Stimulated activated naive CD8-positive, alpha-beta T cell treated with anti-CD3 and anti-CD28 coated beads, Interleukin-15, Interleukin-2, amounts not matched to agents 100 U/mL and 50 U/mL, for 24 hours (primary cell): ENCODE measurements at regions not wholly inside any gene's neighbourhood (a gene's known extent, or its start where the extent isn't known, plus 50 kb on each side); places are given as distances from the start of the nearest gene placed in this dataset.

ENCODE experiments used
- ATAC-seq: fragments of 150-1000 bp; cut with Tn5 transposase; one replicate; pipeline ENCODE4 v1.10.0; 2021
- DNase-seq: peaks from one replicate; pipeline ENCODE4 v3.0.0; 2021

- ATAC-seq = no peak
- no peak for DNase-seq
Measured at GRCh38 chr16:6279286-6279685, 1053.4 kb upstream of the RBFOX1 start.

- ATAC-seq (no peak), DNase-seq (no peak)
Measured at GRCh38 chr16:6274351-6274750, 1058.3 kb upstream of the RBFOX1 start.

- DNase-seq (no peak), ATAC-seq (no peak)
Measured at GRCh38 chr16:6267682-6268081, 1065.0 kb upstream of the RBFOX1 start.

- no peak for ATAC-seq
- no peak for DNase-seq
Measured at GRCh38 chr16:6266703-6267102, 1065.9 kb upstream of the RBFOX1 start.

GRCh38 chr16:6265968-6266367 is 1066.7 kb upstream of the RBFOX1 start:
- ATAC-seq (no peak), DNase-seq (no peak)

- ATAC-seq (no peak), DNase-seq (no peak)
Measured at GRCh38 chr16:6258056-6258455, 1074.6 kb upstream of the RBFOX1 start.

GRCh38 chr16:6252541-6252940 is 1080.1 kb upstream of the RBFOX1 start:
- DNase-seq (no peak), ATAC-seq (no peak)

GRCh38 chr16:6250511-6250910 is 1082.1 kb upstream of the RBFOX1 start:
- ATAC-seq (no peak), DNase-seq (no peak)

GRCh38 chr16:6249863-6250262 is 1082.8 kb upstream of the RBFOX1 start:
- ATAC-seq (no peak), DNase-seq (no peak)

- ATAC-seq (no peak), DNase-seq (no peak)
Measured at GRCh38 chr16:6248199-6248598, 1084.4 kb upstream of the RBFOX1 start.

GRCh38 chr16:6247775-6248174 is 1084.9 kb upstream of the RBFOX1 start:
- ATAC-seq (no peak), DNase-seq (no peak)

- DNase-seq = no peak
- no peak for ATAC-seq
Measured at GRCh38 chr16:6247150-6247549, 1085.5 kb upstream of the RBFOX1 start.

- no peak for DNase-seq
- ATAC-seq = no peak
Measured at GRCh38 chr16:6246266-6246665, 1086.4 kb upstream of the RBFOX1 start.

GRCh38 chr16:6232056-6232455 is 1100.6 kb upstream of the RBFOX1 start:
- no peak for ATAC-seq

GRCh38 chr16:6231398-6231797 is 1101.2 kb upstream of the RBFOX1 start:
- DNase-seq (no peak), ATAC-seq (no peak)

More at GRCh38 chr16:6232056-6232455, 1100.6 kb upstream of the RBFOX1 start:
- DNase-seq = no peak

- no peak for DNase-seq
- no peak for ATAC-seq
Measured at GRCh38 chr16:6229186-6229585, 1103.5 kb upstream of the RBFOX1 start.

GRCh38 chr16:6218855-6219254 is 1113.8 kb upstream of the RBFOX1 start:
- DNase-seq = no peak
- no peak for ATAC-seq

GRCh38 chr16:6216836-6217235 is 1115.8 kb upstream of the RBFOX1 start:
- ATAC-seq = no peak
- DNase-seq = no peak

GRCh38 chr16:6211644-6212043 is 1114.0 kb upstream of the EEF2KMT start:
- DNase-seq (no peak), ATAC-seq (no peak)

- DNase-seq (no peak), ATAC-seq (no peak)
Measured at GRCh38 chr16:6209355-6209930, 1111.8 kb upstream of the EEF2KMT start.

- ATAC-seq (no peak), DNase-seq (no peak)
Measured at GRCh38 chr16:6207580-6207979, 1110.0 kb upstream of the EEF2KMT start.

- no peak for ATAC-seq
- DNase-seq = no peak
Measured at GRCh38 chr16:6207124-6207523, 1109.5 kb upstream of the EEF2KMT start.

- DNase-seq = no peak
- ATAC-seq = no peak
Measured at GRCh38 chr16:6206080-6206479, 1108.5 kb upstream of the EEF2KMT start.

GRCh38 chr16:6204945-6205344 is 1107.3 kb upstream of the EEF2KMT start:
- no peak for ATAC-seq
- DNase-seq = no peak

GRCh38 chr16:6200861-6201260 is 1103.3 kb upstream of the EEF2KMT start:
- DNase-seq = no peak
- no peak for ATAC-seq
